Neural cell (in vitro differentiated cells): ENCODE measurements at regions not wholly inside any gene's neighbourhood (a gene's known extent, or its start where the extent isn't known, plus 50 kb on each side); places are given as distances from the start of the nearest gene placed in this dataset.

Experiments
- H2AFZ ChIP-seq: fragments of 200-600, 300-800 bp; sonication (generic), shearing (Covaris generic); 2 replicates; pipeline ENCODE4 v1.6.0; 2014; ENCODE audit warnings: low read depth, mild to moderate bottlenecking, antibody characterized with exemption, low read length, moderate library complexity
- H3F3A ChIP-seq: fragments of 200-600 bp; shearing (Covaris generic); 2 replicates; pipeline ENCODE4 v1.6.1; 2016; ENCODE audit warnings: mild to moderate bottlenecking, moderate library complexity, mixed read lengths, antibody characterized with exemption, low read length; ENCODE audit not compliant: insufficient read depth, poor library complexity, severe bottlenecking
- H3K27ac ChIP-seq: fragments of 200-600, 300-800 bp; sonication (generic), shearing (Covaris generic); 2 replicates; pipeline ENCODE4 v1.5.1; 2014; ENCODE audit warnings: mild to moderate bottlenecking, low read length, moderate library complexity
- H3K27me3 ChIP-seq: fragments of 300-800, 200-600 bp; sonication (generic), shearing (Covaris generic); 2 replicates; pipeline ENCODE4 v1.6.0; 2014; ENCODE audit warnings: mild to moderate bottlenecking, low read depth, low read length, moderate library complexity; ENCODE audit not compliant: insufficient read depth
- H3K36me3 ChIP-seq: fragments of 300-800, 200-600 bp; sonication (generic), shearing (Covaris generic); 2 replicates; pipeline ENCODE4 v1.5.1; 2014; ENCODE audit warnings: mild to moderate bottlenecking, antibody characterized with exemption, low read length, moderate library complexity; ENCODE audit not compliant: insufficient read depth
- H3K4me2 ChIP-seq: fragments of 300-800, 200-600 bp; sonication (generic), shearing (Covaris generic); 2 replicates; pipeline ENCODE4 v1.6.0; 2014; ENCODE audit warnings: mild to moderate bottlenecking, low read length
- H3K4me3 ChIP-seq: fragments of 300-800, 200-600 bp; sonication (generic), shearing (Covaris generic); 2 replicates; pipeline ENCODE4 v1.5.1; 2014; ENCODE audit warnings: mild to moderate bottlenecking, low read length, moderate library complexity
- H3K79me2 ChIP-seq: fragments of 200-600 bp; shearing (Covaris generic); replicated peaks from 2 replicates; pipeline ENCODE4 v1.6.0; 2014; ENCODE audit warnings: mild to moderate bottlenecking, low read length, moderate library complexity; ENCODE audit not compliant: insufficient read depth
- H3K9ac ChIP-seq: fragments of 300-800, 200-600 bp; sonication (generic), shearing (Covaris generic); 2 replicates; pipeline ENCODE4 v1.6.1; 2016; ENCODE audit warnings: mild to moderate bottlenecking, low read length, mixed read lengths
- H3K9me2 ChIP-seq: fragments of 200-600 bp; shearing (Covaris generic); 2 replicates; pipeline ENCODE4 v1.6.1; 2016; ENCODE audit warnings: mild to moderate bottlenecking, low read length, mixed read lengths; ENCODE audit not compliant: insufficient read depth
- H3K9me3 ChIP-seq: fragments of 200-600, 300-800 bp; sonication (generic), shearing (Covaris generic); 2 replicates; pipeline ENCODE4 v1.6.1; 2016; ENCODE audit warnings: mild to moderate bottlenecking, mixed run types, low read length, moderate library complexity, mixed read lengths
- H4K20me1 ChIP-seq: fragments of 200-600 bp; shearing (Covaris generic); 2 replicates; pipeline ENCODE4 v1.6.1; 2016; ENCODE audit warnings: mild to moderate bottlenecking, mixed run types; ENCODE audit not compliant: insufficient read depth
- CTCF ChIP-seq: fragments of 450-650 bp; IDR thresholded peaks from 2 replicates; pipeline ENCODE4 v1.5.1; 2014; ENCODE audit warnings: antibody characterized with exemption, mild to moderate bottlenecking, moderate library complexity; ENCODE audit not compliant: poor library complexity, severe bottlenecking
- EP300 ChIP-seq: fragments of 450-650 bp; conservative IDR thresholded peaks from 2 replicates; pipeline ENCODE4 v1.6.1; 2014; ENCODE audit warnings: antibody characterized with exemption, mild to moderate bottlenecking, moderate library complexity; ENCODE audit not compliant: poor library complexity, severe bottlenecking
- EZH2 ChIP-seq: fragments of 200-600, 300-800 bp; shearing (Covaris generic), sonication (generic); IDR thresholded peaks from 2 replicates; pipeline ENCODE4 v1.6.1; 2014; ENCODE audit warnings: antibody characterized with exemption, low read length, borderline replicate concordance, mild to moderate bottlenecking; ENCODE audit not compliant: insufficient read depth, poor library complexity, severe bottlenecking
- MXI1 ChIP-seq: fragments of 450-650 bp; conservative IDR thresholded peaks from 2 replicates; pipeline ENCODE4 v1.6.1; 2014; ENCODE audit warnings: antibody characterized with exemption, mild to moderate bottlenecking; ENCODE audit not compliant: poor library complexity, severe bottlenecking
- POLR2AphosphoS5 ChIP-seq: IDR thresholded peaks from 2 replicates; pipeline ENCODE4 v1.6.1; 2012
- RAD21 ChIP-seq: fragments of 450-650 bp; conservative IDR thresholded peaks from 2 replicates; pipeline ENCODE4 v1.6.1; 2014; ENCODE audit warnings: antibody characterized with exemption, mild to moderate bottlenecking, moderate library complexity
- REST ChIP-seq: IDR thresholded peaks from 2 replicates; pipeline ENCODE4 v1.6.1; 2012; ENCODE audit warnings: borderline replicate concordance
- SMC3 ChIP-seq: fragments of 450-650 bp; conservative IDR thresholded peaks from 2 replicates; pipeline ENCODE4 v1.6.1; 2014; ENCODE audit warnings: antibody characterized with exemption, mild to moderate bottlenecking, moderate library complexity; ENCODE audit not compliant: poor library complexity
- TAF1 ChIP-seq: IDR thresholded peaks from 2 replicates; pipeline ENCODE4 v1.6.1; 2012; ENCODE audit warnings: low read depth
- small RNA-seq, 3 experiments: library from RNA; depleted of rRNA; stranded (forward); fragments of <200 nt; gene quantifications; one replicate each; pipeline ENCODE3, GENCODE V24; 2012

- H3K79me2 ChIP-seq, result no peaks in the 10 kb centered on the region
- H3K4me3 ChIP-seq, result no peak overlapping the region
- H2AFZ ChIP-seq, result no peak overlapping the region
- no peak overlapping the region for H3K4me2 ChIP-seq
- H3K9ac ChIP-seq, result no peak overlapping the region
- no peak overlapping the region for H3K27ac ChIP-seq
- no peaks in the 10 kb centered on the region for H3K36me3 ChIP-seq
- H3K9me3 ChIP-seq, result no peaks in the 10 kb centered on the region
- H3K27me3 ChIP-seq, result no peaks in the 10 kb centered on the region
- H3F3A ChIP-seq, result no peaks in the 10 kb centered on the region
- TF ChIP-seq CTCF (no peak), POLR2AphosphoS5 (no peak), EZH2 (no peak), EP300 (no peak), REST (no peak), RAD21 (no peak), SMC3 (no peak), TAF1 (no peak), MXI1 (no peak)
- H3K9me2 ChIP-seq, result no peaks in the 10 kb centered on the region
- no peaks in the 10 kb centered on the region for H4K20me1 ChIP-seq
These were observed 50.2 kb upstream of the TMEM97 start for GRCh38 chr17:28268610-28269313.

Small RNA genes in the stretch of these regions (small RNA-seq; reads per million reads assigned to genes)
- gene AC061975.2, result 0 reads per million in 3 experiments
